ENCODE measurements at regions not wholly inside any gene's neighbourhood (a gene's known extent, or its start where the extent isn't known, plus 50 kb on each side); places are given as distances from the start of the nearest gene placed in this dataset.
"Not testable (repeated sequence)": the region's sequence is repeated elsewhere in the genome, so short reads cannot be mapped to it uniquely, and the experiment has no call there.

- TF ChIP-seq EZH2 (IDR thresholded peaks at IDR 0.05); POLR2AphosphoS5 (IDR thresholded peaks at IDR 0.05; ENCODE audit: borderline replicate concordance, low read depth, low read length): not testable (repeated sequence)
Observed at GRCh38 chr15:38119865-38120264, 132.8 kb upstream of the SPRED1 start.
